Testis (tissue), 2 donors: ENCODE measurements at regions not wholly inside any gene's neighbourhood (a gene's known extent, or its start where the extent isn't known, plus 50 kb on each side); places are given as distances from the start of the nearest gene placed in this dataset.

Experiments
- DNase-seq: peaks from one replicate; pipeline ENCODE4 v3.0.0-alpha.2; 2019
- H3K27ac ChIP-seq, 2 donors: fragments of 200-600 bp; sonication (generic); one replicate each; pipeline ENCODE4 v1.5.1; 2019
- H3K27me3 ChIP-seq: fragments of 200-600 bp; sonication (generic); one replicate; pipeline ENCODE4 v1.5.1; 2019
- H3K36me3 ChIP-seq: fragments of 200-600 bp; sonication (generic); one replicate; pipeline ENCODE4 v1.5.1; 2017; ENCODE audit warnings: low read depth; ENCODE audit errors: missing control alignments
- H3K4me1 ChIP-seq: fragments of 200-600 bp; sonication (generic); one replicate; pipeline ENCODE4 v1.5.1; 2019
- H3K4me3 ChIP-seq, 2 donors: fragments of 200-600 bp; sonication (generic); one replicate each; pipeline ENCODE4 v1.5.1; 2017 to 2019
- H3K9me3 ChIP-seq: fragments of 200-600 bp; sonication (generic); one replicate; pipeline ENCODE4 v1.5.1; 2017
- CTCF ChIP-seq, 3 experiments: fragments of 450-650 bp in 2 of 3; fragments of 200-600 bp in 1 of 3; sonication (generic) in 1 of 3; IDR thresholded peaks; one replicate each; pipeline ENCODE4 v1.5.1; 2016 to 2019; ENCODE audit warnings: antibody characterized with exemption in 3 of 3, mild to moderate bottlenecking in 2 of 3, moderate library complexity in 1 of 3
- POLR2A ChIP-seq: fragments of 450-650 bp; IDR thresholded peaks from one replicate; pipeline ENCODE4 v1.6.1; 2017; ENCODE audit warnings: antibody characterized with exemption, mild to moderate bottlenecking, moderate library complexity
- WGBS, 2 donors: methylation state at CpG; one replicate each; pipeline ENCODE4 v1.1.5; 2018; 5-methylcytosine and 5-hydroxymethylcytosine counted together
- intact Hi-C: fragments of 100-400 bp; cut with DNase I; formaldehyde crosslinking; loops from one replicate; pipeline ENCODE4 v1.15.1; 2023; ENCODE audit warnings: low total_unique reads

- Histone ChIP-seq H3K27me3 (no peaks in the 10 kb centered on the region), H3K27ac (no peak overlapping the region), H3K4me1 (no peaks in the 10 kb centered on the region), H3K4me3 (no peak overlapping the region), H3K9me3 (no peaks in the 10 kb centered on the region), H3K36me3 (no peaks in the 10 kb centered on the region)
- TF ChIP-seq CTCF (IDR thresholded peaks at IDR 0.05) (no peak), POLR2A (no peak)
- intact Hi-C loops: no loop called here
- WGBS, 2 donors: 71 to 77% methylated on average over 4 to 5 of the region's 5 CpGs
- no peak for DNase-seq
Measured at GRCh38 chr11:134662629-134663360, 250.8 kb upstream of the B3GAT1 start.

GRCh38 chr11:134661660-134662059 lies 249.6 kb upstream of the B3GAT1 start:
- H3K27ac ChIP-seq: no peak overlapping the region
- no peaks in the 10 kb centered on the region for H3K9me3 ChIP-seq
- intact Hi-C loops: no loop called here
- no peaks in the 10 kb centered on the region for H3K4me1 ChIP-seq
- TF ChIP-seq CTCF (IDR thresholded peaks at IDR 0.05) (no peak), POLR2A (no peak)
- H3K36me3 ChIP-seq: no peaks in the 10 kb centered on the region
- no peak overlapping the region for H3K4me3 ChIP-seq
- no peak for DNase-seq
- 84 to 93% methylated on average over 5 of the region's 5 CpGs for WGBS, 2 donors
- no peaks in the 10 kb centered on the region for H3K27me3 ChIP-seq

GRCh38 chr11:134660416-134660815 lies 248.4 kb upstream of the B3GAT1 start:
- intact Hi-C loops: no loop called here

GRCh38 chr11:134659882-134660281 lies 247.8 kb upstream of the B3GAT1 start:
- no peak for TF ChIP-seq CTCF (IDR thresholded peaks at IDR 0.05)
- TF ChIP-seq POLR2A: no peak
- no peak overlapping the region for H3K4me3 ChIP-seq
- 85 to 93% methylated on average over 8 of the region's 8 CpGs for WGBS, 2 donors
- no peaks in the 10 kb centered on the region for H3K36me3 ChIP-seq
- H3K9me3 ChIP-seq: no peaks in the 10 kb centered on the region
- no peak overlapping the region for H3K27ac ChIP-seq
- peak; percentile 9 for DNase-seq
- intact Hi-C loops: no loop called here
- no peaks in the 10 kb centered on the region for H3K4me1 ChIP-seq
- no peaks in the 10 kb centered on the region for H3K27me3 ChIP-seq

More at GRCh38 chr11:134660416-134660815, 248.4 kb upstream of the B3GAT1 start:
- no peaks in the 10 kb centered on the region for H3K27me3 ChIP-seq
- H3K36me3 ChIP-seq: no peaks in the 10 kb centered on the region
- 40 to 61% methylated on average over 1 of the region's 1 CpG for WGBS, 2 donors
- H3K9me3 ChIP-seq: no peaks in the 10 kb centered on the region
- H3K27ac ChIP-seq: no peak overlapping the region
- TF ChIP-seq CTCF (IDR thresholded peaks at IDR 0.05) (no peak), POLR2A (no peak)
- DNase-seq: no peak
- no peak overlapping the region for H3K4me3 ChIP-seq
- no peaks in the 10 kb centered on the region for H3K4me1 ChIP-seq
